Hepatocyte (in vitro differentiated cells): ENCODE measurements at regions not wholly inside any gene's neighbourhood (a gene's known extent, or its start where the extent isn't known, plus 50 kb on each side); places are given as distances from the start of the nearest gene placed in this dataset.

Source experiments
- EZH2 ChIP-seq: fragments of 200-600 bp; sonication (generic); IDR thresholded peaks from 2 replicates; pipeline ENCODE4 v1.6.1; 2016; ENCODE audit warnings: antibody characterized with exemption, mild to moderate bottlenecking, borderline replicate concordance
- TF ChIP-seq, protein P1 (sequence below): fragments of 200-600 bp; sonication (generic); IDR thresholded peaks from 2 replicates; pipeline ENCODE4 v1.5.1; 2016; ENCODE audit warnings: antibody characterized with exemption, mild to moderate bottlenecking; ENCODE audit not compliant: poor library complexity

DNA sequence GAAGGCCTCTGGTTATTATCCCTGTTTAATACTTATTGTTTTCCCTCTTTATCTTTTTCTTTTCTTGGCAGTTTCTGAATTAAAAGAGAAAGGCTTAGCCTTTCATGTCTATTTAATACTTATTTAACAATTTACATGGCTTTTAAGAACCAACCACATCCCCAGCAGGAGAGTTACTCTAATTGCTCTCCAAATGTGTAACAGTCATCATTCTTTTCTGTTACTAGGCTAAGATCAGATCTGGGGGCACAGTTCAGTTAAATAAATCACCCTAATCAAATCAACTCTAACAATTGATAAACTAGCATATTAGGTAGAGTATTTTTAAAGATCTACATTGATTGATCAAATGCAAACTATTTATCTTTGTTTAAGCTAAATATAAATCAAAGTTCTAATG is 54.1 kb upstream of the NT5E start:
- TF ChIP-seq EZH2 = no peak
- TF ChIP-seq, protein P1, sequence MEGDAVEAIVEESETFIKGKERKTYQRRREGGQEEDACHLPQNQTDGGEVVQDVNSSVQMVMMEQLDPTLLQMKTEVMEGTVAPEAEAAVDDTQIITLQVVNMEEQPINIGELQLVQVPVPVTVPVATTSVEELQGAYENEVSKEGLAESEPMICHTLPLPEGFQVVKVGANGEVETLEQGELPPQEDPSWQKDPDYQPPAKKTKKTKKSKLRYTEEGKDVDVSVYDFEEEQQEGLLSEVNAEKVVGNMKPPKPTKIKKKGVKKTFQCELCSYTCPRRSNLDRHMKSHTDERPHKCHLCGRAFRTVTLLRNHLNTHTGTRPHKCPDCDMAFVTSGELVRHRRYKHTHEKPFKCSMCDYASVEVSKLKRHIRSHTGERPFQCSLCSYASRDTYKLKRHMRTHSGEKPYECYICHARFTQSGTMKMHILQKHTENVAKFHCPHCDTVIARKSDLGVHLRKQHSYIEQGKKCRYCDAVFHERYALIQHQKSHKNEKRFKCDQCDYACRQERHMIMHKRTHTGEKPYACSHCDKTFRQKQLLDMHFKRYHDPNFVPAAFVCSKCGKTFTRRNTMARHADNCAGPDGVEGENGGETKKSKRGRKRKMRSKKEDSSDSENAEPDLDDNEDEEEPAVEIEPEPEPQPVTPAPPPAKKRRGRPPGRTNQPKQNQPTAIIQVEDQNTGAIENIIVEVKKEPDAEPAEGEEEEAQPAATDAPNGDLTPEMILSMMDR = no peak
